Esophagus muscularis mucosa (tissue), 4 donors: ENCODE measurements at regions not wholly inside any gene's neighbourhood (a gene's known extent, or its start where the extent isn't known, plus 50 kb on each side); places are given as distances from the start of the nearest gene placed in this dataset.

Experiments
- DNase-seq: peaks from one replicate; pipeline ENCODE4 v3.0.0-alpha.2; 2017; ENCODE audit errors: extremely low spot score
- H3K27ac ChIP-seq, 4 donors: fragments of 200-600 bp; sonication (generic); replicated peaks in 1 of 4; 1 replicate in 3 of 4; 2 replicates in 1 of 4; pipeline ENCODE4 v1.5.1; 2016 to 2019; ENCODE audit warnings: mild to moderate bottlenecking in 1 of 4
- H3K27me3 ChIP-seq, 4 donors: fragments of 200-600 bp; sonication (generic); one replicate each; pipeline versions ENCODE4 v1.5.1 to v1.6.0; 2016 to 2019
- H3K36me3 ChIP-seq, 4 donors: fragments of 200-600 bp; sonication (generic); one replicate each; pipeline ENCODE4 v1.5.1; 2016 to 2019
- H3K4me1 ChIP-seq, 4 donors: fragments of 200-600 bp; sonication (generic); one replicate each; pipeline ENCODE4 v1.5.1; 2016 to 2019
- H3K4me3 ChIP-seq, 4 donors: fragments of 200-600 bp; sonication (generic); 1 replicate in 2 of 4; 2 replicates in 2 of 4; pipeline ENCODE4 v1.5.1; 2016 to 2019; ENCODE audit warnings: mild to moderate bottlenecking in 4 of 4, moderate library complexity in 1 of 4
- H3K9me3 ChIP-seq, 4 donors: fragments of 200-600 bp; sonication (generic); 1 replicate in 3 of 4; 2 replicates in 1 of 4; pipeline ENCODE4 v1.5.1; 2016 to 2019
- EP300 ChIP-seq: sonication (generic); formaldehyde crosslinking; IDR thresholded peaks from one replicate; pipeline ENCODE4 v1.6.1; 2017; ENCODE audit warnings: antibody characterized with exemption
- POLR2A ChIP-seq: fragments of 450-650 bp; IDR thresholded peaks from one replicate; pipeline ENCODE4 v1.6.1; 2017; ENCODE audit warnings: antibody characterized with exemption, moderate library complexity, mild to moderate bottlenecking, low read depth
- POLR2AphosphoS5 ChIP-seq, 2 donors: sonication (generic); formaldehyde crosslinking; IDR thresholded peaks; one replicate each; pipeline ENCODE4 v1.6.1; 2017; ENCODE audit warnings: antibody characterized with exemption in 2 of 2
- WGBS: methylation state at CpG from one replicate; pipeline ENCODE4 v1.1.5; 2018; 5-methylcytosine and 5-hydroxymethylcytosine counted together
- intact Hi-C: fragments of 100-400 bp; cut with DNase I; formaldehyde crosslinking; loops from one replicate; pipeline ENCODE4 v1.15.1; 2023
- TF ChIP-seq, protein P1 (sequence below), 3 experiments: fragments of 200-600 bp in 2 of 3; fragments of 450-650 bp in 1 of 3; sonication (generic) in 2 of 3; IDR thresholded peaks; one replicate each; pipeline ENCODE4 v1.5.1; 2017 to 2019; ENCODE audit warnings: antibody characterized with exemption in 3 of 3, mild to moderate bottlenecking in 2 of 3, moderate library complexity in 1 of 3

DNA sequence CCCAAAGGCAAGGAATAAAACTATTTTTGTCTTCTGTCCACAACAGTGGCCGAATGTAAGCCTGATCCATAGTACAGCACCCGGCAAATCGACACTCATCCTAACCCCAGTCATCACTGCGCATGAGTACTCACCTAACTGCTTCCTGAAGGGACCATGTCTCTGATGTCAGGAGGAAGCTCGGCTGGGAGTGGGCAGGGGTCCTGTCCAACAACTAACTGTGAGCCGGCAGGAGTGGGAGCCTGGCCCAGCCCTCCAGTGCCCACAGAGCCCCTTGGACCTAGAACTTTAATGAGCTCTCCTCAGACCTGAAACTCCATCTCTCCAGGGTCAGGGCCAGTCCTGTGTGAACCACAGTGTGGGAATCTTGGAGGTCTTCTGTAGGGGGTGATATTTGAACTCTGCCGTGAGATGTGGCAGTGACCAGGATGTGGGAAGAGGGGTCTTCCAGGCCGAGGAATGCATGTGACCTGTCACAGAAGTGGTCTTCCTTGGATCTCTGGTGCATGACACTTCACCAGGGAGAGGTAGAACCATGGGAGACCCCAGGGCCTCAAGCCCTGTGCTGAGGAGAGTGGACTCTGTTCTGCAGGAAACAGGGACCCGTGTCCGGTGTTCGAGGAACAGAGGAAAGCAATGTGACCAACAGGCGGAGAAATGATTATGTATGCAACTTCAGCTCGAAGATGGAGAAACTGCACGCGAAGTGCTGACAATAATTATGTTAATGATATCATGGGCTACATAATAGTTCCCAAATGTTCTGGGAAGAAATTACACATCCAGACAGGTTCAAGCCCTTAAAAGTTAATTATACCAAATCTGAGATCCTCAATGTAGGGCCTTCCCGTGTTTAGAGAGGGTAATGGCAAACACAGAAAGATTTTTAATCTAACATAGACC, 240.1 kb upstream of the HDAC4 start:
- peak; percentile 82 for DNase-seq
- no peak overlapping the region for H3K27ac ChIP-seq
- WGBS = 90% methylated on average over 12 of the region's 16 CpGs
- peaks cover 0 to 4% (median 0%) of the 10 kb centered on the region in 4 donors for H3K27me3 ChIP-seq
- intact Hi-C loops = no loop called here
- H3K36me3 ChIP-seq = no peaks in the 10 kb centered on the region
- no peaks in the 10 kb centered on the region for H3K9me3 ChIP-seq
- H3K4me3 ChIP-seq = no peak overlapping the region
- TF ChIP-seq, protein P1, sequence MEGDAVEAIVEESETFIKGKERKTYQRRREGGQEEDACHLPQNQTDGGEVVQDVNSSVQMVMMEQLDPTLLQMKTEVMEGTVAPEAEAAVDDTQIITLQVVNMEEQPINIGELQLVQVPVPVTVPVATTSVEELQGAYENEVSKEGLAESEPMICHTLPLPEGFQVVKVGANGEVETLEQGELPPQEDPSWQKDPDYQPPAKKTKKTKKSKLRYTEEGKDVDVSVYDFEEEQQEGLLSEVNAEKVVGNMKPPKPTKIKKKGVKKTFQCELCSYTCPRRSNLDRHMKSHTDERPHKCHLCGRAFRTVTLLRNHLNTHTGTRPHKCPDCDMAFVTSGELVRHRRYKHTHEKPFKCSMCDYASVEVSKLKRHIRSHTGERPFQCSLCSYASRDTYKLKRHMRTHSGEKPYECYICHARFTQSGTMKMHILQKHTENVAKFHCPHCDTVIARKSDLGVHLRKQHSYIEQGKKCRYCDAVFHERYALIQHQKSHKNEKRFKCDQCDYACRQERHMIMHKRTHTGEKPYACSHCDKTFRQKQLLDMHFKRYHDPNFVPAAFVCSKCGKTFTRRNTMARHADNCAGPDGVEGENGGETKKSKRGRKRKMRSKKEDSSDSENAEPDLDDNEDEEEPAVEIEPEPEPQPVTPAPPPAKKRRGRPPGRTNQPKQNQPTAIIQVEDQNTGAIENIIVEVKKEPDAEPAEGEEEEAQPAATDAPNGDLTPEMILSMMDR (IDR thresholded peaks at IDR 0.05) = no peak
- TF ChIP-seq POLR2A (no peak), EP300 (no peak), POLR2AphosphoS5 (IDR thresholded peaks at IDR 0.05) (no peak)
- peaks cover 0 to 1% (median 0%) of the 10 kb centered on the region in 4 donors for H3K4me1 ChIP-seq

- intact Hi-C loops = no loop called here
Measured at GRCh38 chr2:239640210-239640609, 239.4 kb upstream of the HDAC4 start.

GRCh38 chr2:239639421-239640185, 238.8 kb upstream of the HDAC4 start:
- TF ChIP-seq POLR2AphosphoS5 (IDR thresholded peaks at IDR 0.05) (no peak), EP300 (no peak), POLR2A (no peak)
- TF ChIP-seq, protein P1 (IDR thresholded peaks at IDR 0.05) = no peak
- 81% methylated on average over 5 of the region's 5 CpGs for WGBS
- intact Hi-C loops = no loop called here
- no peak overlapping the region for H3K27ac ChIP-seq
- no peaks in the 10 kb centered on the region for H3K9me3 ChIP-seq
- H3K36me3 ChIP-seq = no peaks in the 10 kb centered on the region
- no peak overlapping the region for H3K4me3 ChIP-seq
- H3K4me1 ChIP-seq = no peaks in the 10 kb centered on the region
- no peaks in the 10 kb centered on the region for H3K27me3 ChIP-seq
- DNase-seq = peak; percentile 86

More at GRCh38 chr2:239640210-239640609, 239.4 kb upstream of the HDAC4 start:
- Histone ChIP-seq H3K36me3 (no peaks in the 10 kb centered on the region), H3K9me3 (no peaks in the 10 kb centered on the region), H3K27me3 (no peaks in the 10 kb centered on the region), H3K4me3 (no peak overlapping the region), H3K4me1 (no peaks in the 10 kb centered on the region), H3K27ac (no peak overlapping the region)
- WGBS = 86% methylated on average over 5 of the region's 5 CpGs
- DNase-seq = no peak
- TF ChIP-seq POLR2AphosphoS5 (IDR thresholded peaks at IDR 0.05) = no peak
- no peak for TF ChIP-seq EP300
- no peak for TF ChIP-seq POLR2A

- Histone ChIP-seq H3K27me3 (no peaks in the 10 kb centered on the region), H3K36me3 (no peaks in the 10 kb centered on the region), H3K4me1 (no peaks in the 10 kb centered on the region), H3K27ac (no peak overlapping the region), H3K4me3 (no peak overlapping the region), H3K9me3 (no peaks in the 10 kb centered on the region)
- WGBS = 80% methylated on average over 4 of the region's 4 CpGs
- TF ChIP-seq POLR2AphosphoS5 (IDR thresholded peaks at IDR 0.05) (no peak), EP300 (no peak)
- intact Hi-C loops = no loop called here
- DNase-seq = no peak
Measured at GRCh38 chr2:239638376-239638775, 237.6 kb upstream of the HDAC4 start.

GRCh38 chr2:239636808-239637207, 236.0 kb upstream of the HDAC4 start:
- H3K27me3 ChIP-seq = no peaks in the 10 kb centered on the region
- no peaks in the 10 kb centered on the region for H3K36me3 ChIP-seq
- H3K4me3 ChIP-seq = no peak overlapping the region
- WGBS = 80% methylated on average over 3 of the region's 3 CpGs
- H3K27ac ChIP-seq = no peak overlapping the region
- TF ChIP-seq POLR2A (no peak), EP300 (no peak), POLR2AphosphoS5 (IDR thresholded peaks at IDR 0.05) (no peak)
- TF ChIP-seq, protein P1 (IDR thresholded peaks at IDR 0.05) = no peak
- intact Hi-C loops = no loop called here
- no peaks in the 10 kb centered on the region for H3K4me1 ChIP-seq
- H3K9me3 ChIP-seq = no peaks in the 10 kb centered on the region
- DNase-seq = no peak
